ENCODE measurements at regions not wholly inside any gene's neighbourhood (a gene's known extent, or its start where the extent isn't known, plus 50 kb on each side); places are given as distances from the start of the nearest gene placed in this dataset.

- Histone ChIP-seq H3K27me3 (ENCODE audit: low read depth) (no peaks in the 10 kb centered on the region), H3K4me1 (no peaks in the 10 kb centered on the region), H3K9me3 (no peaks in the 10 kb centered on the region), H3K27ac (no peak overlapping the region), H3K36me3 (no peaks in the 10 kb centered on the region), H3K4me3 (no peak overlapping the region)
- ATAC-seq (peak in 1 of 2 donors; percentile 33), DNase-seq (no peak)
- intact Hi-C loops (cut with DNase I): no loop called here
- no peak for TF ChIP-seq CTCF (IDR thresholded peaks at IDR 0.05)
These were observed 903.7 kb downstream of the ADGRL2 start for GRCh38 chr1:82704393-82704792.

GRCh38 chr1:82703951-82704350, 903.2 kb downstream of the ADGRL2 start:
- Histone ChIP-seq H3K27ac (no peak overlapping the region), H3K4me1 (no peaks in the 10 kb centered on the region), H3K36me3 (no peaks in the 10 kb centered on the region), H3K9me3 (no peaks in the 10 kb centered on the region), H3K27me3 (ENCODE audit: low read depth) (no peaks in the 10 kb centered on the region), H3K4me3 (no peak overlapping the region)
- DNase-seq (no peak), ATAC-seq (no peak)
- no peak for TF ChIP-seq CTCF (IDR thresholded peaks at IDR 0.05)
- intact Hi-C loops (cut with DNase I): no loop called here

- DNase-seq: no peak
- intact Hi-C loops (cut with DNase I): no loop called here
These were observed 899.7 kb downstream of the ADGRL2 start for GRCh38 chr1:82700476-82700875.

GRCh38 chr1:82697965-82698364, 897.2 kb downstream of the ADGRL2 start:
- no peaks in the 10 kb centered on the region for H3K27me3 ChIP-seq (ENCODE audit: low read depth)
- DNase-seq (no peak), ATAC-seq (no peak)
- no peaks in the 10 kb centered on the region for H3K36me3 ChIP-seq
- no peaks in the 10 kb centered on the region for H3K9me3 ChIP-seq
- H3K4me1 ChIP-seq: no peaks in the 10 kb centered on the region
- no peak overlapping the region for H3K27ac ChIP-seq
- H3K4me3 ChIP-seq: no peak overlapping the region
- intact Hi-C loops (cut with DNase I): no loop called here
- TF ChIP-seq CTCF (IDR thresholded peaks at IDR 0.05): no peak

More at GRCh38 chr1:82700476-82700875, 899.7 kb downstream of the ADGRL2 start:
- no peak for TF ChIP-seq CTCF (IDR thresholded peaks at IDR 0.05)
- Histone ChIP-seq H3K27me3 (ENCODE audit: low read depth) (no peaks in the 10 kb centered on the region), H3K27ac (no peak overlapping the region), H3K36me3 (no peaks in the 10 kb centered on the region), H3K4me3 (no peak overlapping the region), H3K4me1 (no peaks in the 10 kb centered on the region), H3K9me3 (no peaks in the 10 kb centered on the region)
- ATAC-seq: no peak

GRCh38 chr1:82695443-82695842, 894.7 kb downstream of the ADGRL2 start:
- DNase-seq (no peak), ATAC-seq (no peak)
- Histone ChIP-seq H3K27me3 (ENCODE audit: low read depth) (no peaks in the 10 kb centered on the region), H3K4me3 (no peak overlapping the region), H3K27ac (no peak overlapping the region), H3K9me3 (no peaks in the 10 kb centered on the region), H3K36me3 (no peaks in the 10 kb centered on the region), H3K4me1 (no peaks in the 10 kb centered on the region)
- intact Hi-C loops (cut with DNase I): no loop called here
- no peak for TF ChIP-seq CTCF (IDR thresholded peaks at IDR 0.05)

- no peaks in the 10 kb centered on the region for H3K36me3 ChIP-seq
- H3K27me3 ChIP-seq (ENCODE audit: low read depth): no peaks in the 10 kb centered on the region
- ATAC-seq (no peak), DNase-seq (no peak)
- intact Hi-C loops (cut with DNase I): no loop called here
- no peak overlapping the region for H3K27ac ChIP-seq
- no peak for TF ChIP-seq CTCF (IDR thresholded peaks at IDR 0.05)
- H3K9me3 ChIP-seq: peaks cover 9% of the 10 kb centered on the region
- H3K4me1 ChIP-seq: no peaks in the 10 kb centered on the region
- no peak overlapping the region for H3K4me3 ChIP-seq
These were observed 889.7 kb downstream of the ADGRL2 start for GRCh38 chr1:82690411-82690810.
